Keratinocyte (primary cell): ENCODE measurements at regions not wholly inside any gene's neighbourhood (a gene's known extent, or its start where the extent isn't known, plus 50 kb on each side); places are given as distances from the start of the nearest gene placed in this dataset.

Experiments used
- CTCF ChIP-seq, 3 experiments: IDR thresholded peaks in 1 of 3; conservative IDR thresholded peaks in 1 of 3; optimal IDR thresholded peaks in 1 of 3; 2 replicates in 2 of 3; 3 replicates in 1 of 3; pipeline versions ENCODE3 to v1.5.1; 2011; ENCODE audit warnings: low read length in 3 of 3, mild to moderate bottlenecking in 3 of 3, moderate library complexity in 2 of 3, control low read depth in 1 of 3, inconsistent platforms in 1 of 3; ENCODE audit not compliant: insufficient read depth in 2 of 3; ENCODE audit errors: extremely low read depth in 1 of 3
- EZH2 ChIP-seq: IDR thresholded peaks from one replicate; pipeline ENCODE4 v1.6.1; 2012; ENCODE audit warnings: inconsistent platforms, mild to moderate bottlenecking, low read length, moderate library complexity

GRCh38 chr4:85391589-85392410 is 83.2 kb upstream of the ARHGAP24 start:
- TF ChIP-seq CTCF (optimal IDR thresholded peaks at IDR 0.05 in 1 of 3, IDR thresholded peaks at IDR 0.05 in 1 of 3, conservative IDR thresholded peaks at IDR 0.05 in 1 of 3; ENCODE audit: extremely low read depth in 1 of 3, insufficient read depth in 2 of 3, low read length in 3 of 3) (no peak), EZH2 (no peak)
